ENCODE measurements at regions not wholly inside any gene's neighbourhood (a gene's known extent, or its start where the extent isn't known, plus 50 kb on each side); places are given as distances from the start of the nearest gene placed in this dataset.

- no peak for TF ChIP-seq CHD7 (IDR thresholded peaks at IDR 0.05; ENCODE audit: insufficient replicate concordance, low read length)
- no peak for TF ChIP-seq RAD21 (IDR thresholded peaks at IDR 0.05 in 1 of 2, conservative IDR thresholded peaks at IDR 0.05 in 1 of 2; ENCODE audit: low read depth in 2 of 2, low read length in 2 of 2)
- TF ChIP-seq HDAC2 (IDR thresholded peaks at IDR 0.05; ENCODE audit: borderline replicate concordance in 1 of 2, low read depth in 2 of 2, low read length in 2 of 2): no peak
- TF ChIP-seq EGR1 (IDR thresholded peaks at IDR 0.05; ENCODE audit: borderline replicate concordance, low read depth, low read length): no peak
- no peak for TF ChIP-seq CBX5 (IDR thresholded peaks at IDR 0.05; ENCODE audit: low read depth, low read length)
- TF ChIP-seq FOSL1 (IDR thresholded peaks at IDR 0.05; ENCODE audit: insufficient read depth, low read depth, low read length): no peak
Measured at GRCh38 chr7:41220266-41220665, 482.6 kb downstream of the INHBA start (continued).
